ENCODE measurements at regions not wholly inside any gene's neighbourhood (a gene's known extent, or its start where the extent isn't known, plus 50 kb on each side); places are given as distances from the start of the nearest gene placed in this dataset.

DNA sequence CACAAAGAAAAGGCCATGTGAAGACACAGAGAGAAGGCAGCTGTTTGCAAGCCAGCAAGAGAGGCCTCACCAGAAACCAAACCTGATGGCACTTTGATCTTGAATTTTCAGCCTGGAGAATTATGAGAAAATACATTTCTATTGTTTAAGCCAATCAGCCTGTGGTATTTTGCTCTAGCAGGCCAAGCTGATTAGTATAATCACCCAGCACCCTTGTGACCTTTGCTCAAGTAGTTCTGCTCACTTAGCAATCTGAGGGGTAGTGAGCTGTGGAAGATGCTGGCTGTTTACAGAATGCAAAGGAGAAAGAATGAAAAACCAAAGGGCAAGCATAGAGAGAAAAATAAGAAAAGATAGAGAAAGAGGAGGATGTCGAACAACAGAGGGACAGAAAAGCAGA, 396.4 kb upstream of the BOD1L1 start:
- TF ChIP-seq YY1 (IDR thresholded peaks at IDR 0.05; ENCODE audit: insufficient read depth, insufficient read length), result no peak
- no peak for TF ChIP-seq SUZ12 (IDR thresholded peaks at IDR 0.05; ENCODE audit: extremely low read depth, insufficient read depth, insufficient read length)

Data from NT2/D1 (cell line).